COLO668 (cell line): ENCODE measurements at regions not wholly inside any gene's neighbourhood (a gene's known extent, or its start where the extent isn't known, plus 50 kb on each side); places are given as distances from the start of the nearest gene placed in this dataset.

Experiments
- DNase-seq: peaks from one replicate; lab custom pipeline; 2025; ENCODE audit not compliant: unreplicated experiment; lab: John Stamatoyannopoulos, UW

GRCh38 chr5:136425921-136426320, 60.6 kb upstream of the TRPC7 start:
- DNase-seq, result no peak

DNA sequence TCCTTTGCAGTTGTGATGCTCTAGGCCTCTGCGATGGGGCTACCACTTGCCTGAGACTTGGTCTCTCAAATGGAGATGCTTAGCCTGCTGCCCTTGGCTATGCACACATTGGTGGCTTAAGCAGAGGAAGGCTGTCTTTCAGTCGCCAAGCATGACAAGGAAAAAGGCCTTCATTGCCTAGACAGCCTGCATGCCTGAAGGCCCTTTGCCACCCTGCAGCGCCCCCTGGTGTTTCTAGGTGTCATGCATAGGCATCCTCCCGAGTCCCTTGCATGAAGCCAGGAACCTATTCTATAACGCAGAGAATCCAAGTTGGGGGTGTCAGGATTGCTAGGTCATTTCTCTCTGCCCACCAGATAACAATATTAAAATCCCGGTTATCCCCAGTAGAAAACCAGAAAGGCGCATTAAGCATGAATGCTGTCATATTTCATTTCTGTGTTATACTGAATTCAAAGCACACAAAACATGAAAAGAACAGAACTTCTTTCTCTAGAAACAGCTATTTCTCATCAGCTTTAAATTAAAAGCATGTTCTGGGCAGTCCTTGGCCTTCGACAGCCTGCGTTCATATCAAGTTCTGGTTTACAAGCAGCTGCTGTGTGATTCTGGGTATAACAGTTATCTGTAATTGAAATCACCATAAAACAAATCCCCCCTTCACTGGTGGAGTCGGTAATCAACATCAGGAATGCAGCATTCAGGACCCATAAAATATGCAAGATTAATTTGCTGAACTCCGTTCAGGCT, 59.7 kb upstream of the TRPC7 start:
- peak; percentile 71 for DNase-seq

- DNase-seq, result no peak
Observed at GRCh38 chr5:136423944-136424606, 58.7 kb upstream of the TRPC7 start.

DNA sequence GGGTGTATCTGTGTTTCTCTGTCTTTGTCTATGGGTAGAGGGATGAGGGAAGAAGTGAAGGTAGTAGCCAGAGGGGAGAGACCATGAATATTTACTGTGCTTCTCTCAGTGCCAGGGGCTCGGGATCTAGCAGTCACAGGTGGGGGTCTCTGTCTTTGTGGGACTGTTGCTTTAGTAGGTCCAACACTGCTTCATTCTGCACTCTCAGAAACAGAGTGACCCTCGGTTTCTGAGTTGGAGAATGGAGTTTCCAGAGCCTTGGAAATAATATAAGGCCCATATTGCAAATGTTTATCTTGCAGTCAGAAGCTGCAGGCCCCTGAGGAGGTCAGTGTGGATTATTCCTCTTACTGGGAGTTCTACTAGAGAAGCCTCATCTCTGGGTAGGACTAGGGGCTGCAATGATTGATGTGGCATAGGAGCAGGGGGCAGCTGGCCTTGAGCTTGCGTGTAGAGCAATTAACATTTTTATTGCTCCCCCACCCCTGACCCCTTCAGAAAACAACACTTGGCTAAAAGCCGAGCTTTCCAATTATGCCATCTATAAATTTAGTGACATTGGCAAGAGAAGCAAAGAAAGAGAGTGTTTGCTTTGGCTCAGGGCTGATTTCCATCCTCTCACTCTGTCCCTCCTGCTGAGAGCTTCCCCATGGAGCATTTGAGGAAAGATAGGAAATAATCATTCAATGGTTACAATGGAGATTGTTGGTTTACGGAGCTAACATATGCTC, 55.0 kb upstream of the TRPC7 start:
- peak; percentile 32 for DNase-seq

DNA sequence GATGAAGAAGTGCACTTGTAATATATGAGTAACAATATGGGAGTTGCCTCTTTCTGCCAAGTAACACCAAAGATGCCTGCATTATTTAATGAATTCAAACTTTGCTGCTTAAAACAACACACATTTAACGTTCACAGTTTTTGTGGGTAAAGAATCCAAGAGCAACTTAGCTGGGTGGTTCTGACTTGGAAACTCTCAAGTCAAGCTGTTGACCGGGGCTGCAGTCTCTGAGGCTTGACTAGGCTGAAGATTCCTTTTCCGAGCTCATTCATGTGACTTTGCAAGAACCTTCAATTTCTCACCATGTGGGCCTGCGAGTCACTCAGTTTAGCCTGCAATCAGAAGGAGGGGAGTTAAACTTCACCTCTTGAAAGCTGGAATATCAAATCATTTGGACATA, 53.0 kb upstream of the TRPC7 start:
- DNase-seq, result no peak
